ENCODE measurements at regions not wholly inside any gene's neighbourhood (a gene's known extent, or its start where the extent isn't known, plus 50 kb on each side); places are given as distances from the start of the nearest gene placed in this dataset.

DNA sequence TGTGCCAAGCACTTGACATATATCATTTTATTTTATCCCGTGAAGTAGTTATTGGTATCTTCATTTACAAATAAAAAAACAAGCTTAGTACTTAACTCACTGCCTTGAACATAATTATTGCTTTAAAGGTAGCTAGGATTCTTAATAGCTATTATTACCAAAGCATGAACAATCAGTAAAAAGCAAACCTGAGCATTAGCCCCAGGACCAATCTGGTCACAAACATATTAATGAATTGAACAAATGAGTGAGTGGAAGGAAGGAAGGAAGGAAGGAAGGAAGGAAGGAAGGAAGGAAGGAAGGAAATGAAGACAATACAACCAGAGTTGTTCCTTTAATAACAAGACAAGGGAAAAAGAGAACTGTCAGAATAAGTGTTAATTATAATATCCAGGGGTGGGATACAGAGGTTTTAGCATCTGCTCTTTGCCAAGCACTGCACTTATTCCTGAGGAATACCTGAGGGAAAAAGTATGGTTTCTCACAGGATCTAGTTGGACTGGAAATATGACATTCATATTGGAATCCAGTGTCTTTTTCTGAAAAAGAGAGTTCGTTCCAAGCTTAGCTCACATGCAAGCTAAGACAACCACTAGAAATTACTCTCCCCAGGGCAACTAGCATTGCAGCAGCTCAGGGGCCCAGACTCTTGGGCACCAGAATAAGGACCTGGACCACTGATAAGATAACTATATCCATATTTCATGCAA is 172.9 kb upstream of the MGMT start (continued):
- TF ChIP-seq ZNF430 (CRISPR knock-in tag; IDR thresholded peaks at IDR 0.05): no peak
- TF ChIP-seq, protein P1, sequence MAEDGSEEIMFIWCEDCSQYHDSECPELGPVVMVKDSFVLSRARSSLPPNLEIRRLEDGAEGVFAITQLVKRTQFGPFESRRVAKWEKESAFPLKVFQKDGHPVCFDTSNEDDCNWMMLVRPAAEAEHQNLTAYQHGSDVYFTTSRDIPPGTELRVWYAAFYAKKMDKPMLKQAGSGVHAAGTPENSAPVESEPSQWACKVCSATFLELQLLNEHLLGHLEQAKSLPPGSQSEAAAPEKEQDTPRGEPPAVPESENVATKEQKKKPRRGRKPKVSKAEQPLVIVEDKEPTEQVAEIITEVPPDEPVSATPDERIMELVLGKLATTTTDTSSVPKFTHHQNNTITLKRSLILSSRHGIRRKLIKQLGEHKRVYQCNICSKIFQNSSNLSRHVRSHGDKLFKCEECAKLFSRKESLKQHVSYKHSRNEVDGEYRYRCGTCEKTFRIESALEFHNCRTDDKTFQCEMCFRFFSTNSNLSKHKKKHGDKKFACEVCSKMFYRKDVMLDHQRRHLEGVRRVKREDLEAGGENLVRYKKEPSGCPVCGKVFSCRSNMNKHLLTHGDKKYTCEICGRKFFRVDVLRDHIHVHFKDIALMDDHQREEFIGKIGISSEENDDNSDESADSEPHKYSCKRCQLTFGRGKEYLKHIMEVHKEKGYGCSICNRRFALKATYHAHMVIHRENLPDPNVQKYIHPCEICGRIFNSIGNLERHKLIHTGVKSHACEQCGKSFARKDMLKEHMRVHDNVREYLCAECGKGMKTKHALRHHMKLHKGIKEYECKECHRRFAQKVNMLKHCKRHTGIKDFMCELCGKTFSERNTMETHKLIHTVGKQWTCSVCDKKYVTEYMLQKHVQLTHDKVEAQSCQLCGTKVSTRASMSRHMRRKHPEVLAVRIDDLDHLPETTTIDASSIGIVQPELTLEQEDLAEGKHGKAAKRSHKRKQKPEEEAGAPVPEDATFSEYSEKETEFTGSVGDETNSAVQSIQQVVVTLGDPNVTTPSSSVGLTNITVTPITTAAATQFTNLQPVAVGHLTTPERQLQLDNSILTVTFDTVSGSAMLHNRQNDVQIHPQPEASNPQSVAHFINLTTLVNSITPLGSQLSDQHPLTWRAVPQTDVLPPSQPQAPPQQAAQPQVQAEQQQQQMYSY (CRISPR knock-in tag; IDR thresholded peaks at IDR 0.05): no peak

DNA sequence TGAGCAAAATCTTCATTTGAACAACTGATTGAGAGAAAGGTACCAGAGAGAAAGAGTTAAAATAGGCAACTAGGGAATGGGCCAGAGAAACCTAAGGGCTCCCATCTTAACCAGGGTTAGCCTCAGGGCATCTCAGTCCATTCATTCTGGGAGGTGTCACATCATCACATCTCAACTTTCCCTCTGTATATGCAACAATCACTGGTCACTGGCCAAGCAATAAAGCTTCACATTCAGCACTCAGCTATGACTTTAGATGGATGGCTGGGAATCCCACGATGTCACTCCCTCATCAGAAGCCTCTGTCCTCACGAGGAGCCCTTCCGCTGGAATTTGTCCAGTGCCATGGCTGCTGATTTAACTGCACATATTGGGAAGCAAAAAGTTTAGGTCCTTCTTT is 172.1 kb upstream of the MGMT start:
- ATAC-seq (no peak), FAIRE-seq (no peak)
- CTCF ChIA-PET (ENCODE audit: low intra/inter-chr PET ratio, low total read pairs): no interaction called here
- no peak for TF ChIP-seq RXRA (CRISPR knock-in tag; IDR thresholded peaks at IDR 0.05)
- TF ChIP-seq ZNF766 (CRISPR knock-in tag; IDR thresholded peaks at IDR 0.05; ENCODE audit: borderline replicate concordance): no peak
- no peak for TF ChIP-seq SUZ12 (IDR thresholded peaks at IDR 0.05; ENCODE audit: low read depth, low read length)
- no peak for TF ChIP-seq SKI (IDR thresholded peaks at IDR 0.05; ENCODE audit: partially characterized antibody)
- no peak for TF ChIP-seq GATAD1 (CRISPR knock-in tag; IDR thresholded peaks at IDR 0.05)
- TF ChIP-seq FOSL2 (CRISPR knock-in tag; IDR thresholded peaks at IDR 0.05): no peak
- TF ChIP-seq BHLHE40 (IDR thresholded peaks at IDR 0.05; ENCODE audit: low read length): no peak
- TF ChIP-seq, protein P2, sequence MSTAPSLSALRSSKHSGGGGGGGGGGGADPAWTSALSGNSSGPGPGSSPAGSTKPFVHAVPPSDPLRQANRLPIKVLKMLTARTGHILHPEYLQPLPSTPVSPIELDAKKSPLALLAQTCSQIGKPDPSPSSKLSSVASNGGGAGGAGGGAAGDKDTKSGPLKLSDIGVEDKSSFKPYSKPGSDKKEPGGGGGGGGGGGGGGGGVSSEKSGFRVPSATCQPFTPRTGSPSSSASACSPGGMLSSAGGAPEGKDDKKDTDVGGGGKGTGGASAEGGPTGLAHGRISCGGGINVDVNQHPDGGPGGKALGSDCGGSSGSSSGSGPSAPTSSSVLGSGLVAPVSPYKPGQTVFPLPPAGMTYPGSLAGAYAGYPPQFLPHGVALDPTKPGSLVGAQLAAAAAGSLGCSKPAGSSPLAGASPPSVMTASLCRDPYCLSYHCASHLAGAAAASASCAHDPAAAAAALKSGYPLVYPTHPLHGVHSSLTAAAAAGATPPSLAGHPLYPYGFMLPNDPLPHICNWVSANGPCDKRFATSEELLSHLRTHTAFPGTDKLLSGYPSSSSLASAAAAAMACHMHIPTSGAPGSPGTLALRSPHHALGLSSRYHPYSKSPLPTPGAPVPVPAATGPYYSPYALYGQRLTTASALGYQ (CRISPR knock-in tag; IDR thresholded peaks at IDR 0.05): no peak
- no peak for TF ChIP-seq REXO4 (CRISPR knock-in tag; IDR thresholded peaks at IDR 0.05; ENCODE audit: borderline replicate concordance)
- TF ChIP-seq, protein P3, sequence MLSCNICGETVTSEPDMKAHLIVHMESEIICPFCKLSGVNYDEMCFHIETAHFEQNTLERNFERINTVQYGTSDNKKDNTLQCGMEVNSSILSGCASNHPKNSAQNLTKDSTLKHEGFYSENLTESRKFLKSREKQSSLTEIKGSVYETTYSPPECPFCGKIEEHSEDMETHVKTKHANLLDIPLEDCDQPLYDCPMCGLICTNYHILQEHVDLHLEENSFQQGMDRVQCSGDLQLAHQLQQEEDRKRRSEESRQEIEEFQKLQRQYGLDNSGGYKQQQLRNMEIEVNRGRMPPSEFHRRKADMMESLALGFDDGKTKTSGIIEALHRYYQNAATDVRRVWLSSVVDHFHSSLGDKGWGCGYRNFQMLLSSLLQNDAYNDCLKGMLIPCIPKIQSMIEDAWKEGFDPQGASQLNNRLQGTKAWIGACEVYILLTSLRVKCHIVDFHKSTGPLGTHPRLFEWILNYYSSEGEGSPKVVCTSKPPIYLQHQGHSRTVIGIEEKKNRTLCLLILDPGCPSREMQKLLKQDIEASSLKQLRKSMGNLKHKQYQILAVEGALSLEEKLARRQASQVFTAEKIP (CRISPR knock-in tag; IDR thresholded peaks at IDR 0.05; ENCODE audit: borderline replicate concordance): no peak
- TF ChIP-seq, protein P4, sequence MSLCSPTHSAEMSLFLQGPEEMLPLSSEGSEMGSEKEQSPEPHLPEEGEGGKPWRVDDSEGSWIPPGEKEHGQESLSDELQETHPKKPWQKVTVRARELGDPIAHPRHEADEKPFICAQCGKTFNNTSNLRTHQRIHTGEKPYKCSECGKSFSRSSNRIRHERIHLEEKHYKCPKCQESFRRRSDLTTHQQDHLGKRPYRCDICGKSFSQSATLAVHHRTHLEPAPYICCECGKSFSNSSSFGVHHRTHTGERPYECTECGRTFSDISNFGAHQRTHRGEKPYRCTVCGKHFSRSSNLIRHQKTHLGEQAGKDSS (CRISPR knock-in tag; IDR thresholded peaks at IDR 0.05; ENCODE audit: borderline replicate concordance, low read depth): no peak
- TF ChIP-seq ZNF678 (CRISPR knock-in tag; IDR thresholded peaks at IDR 0.05): no peak
- no peak for TF ChIP-seq ZNF354B (CRISPR knock-in tag; IDR thresholded peaks at IDR 0.05)
- TF ChIP-seq EED (CRISPR knock-in tag; IDR thresholded peaks at IDR 0.05): no peak
- TF ChIP-seq ZNF557 (CRISPR knock-in tag; IDR thresholded peaks at IDR 0.05): no peak

More for the DNA sequence above, 172.1 kb upstream of the MGMT start:
- POLR2A ChIA-PET: no interaction called here
- H3K27me3 ChIP-seq (ENCODE audit: control insufficient read depth in 1 of 2, insufficient read depth in 2 of 2, low read length in 2 of 2): no peaks in the 10 kb centered on the region
- H3K4me3 ChIP-seq (replicated peaks in 1 of 3; ENCODE audit: insufficient read depth in 1 of 3, low read depth in 2 of 3, low read length in 3 of 3): no peak overlapping the region
- no peak overlapping the region for H3K9ac ChIP-seq (ENCODE audit: insufficient read depth, low read depth, low read length)
- no peak overlapping the region for H2AFZ ChIP-seq (ENCODE audit: low read length)
- no peak overlapping the region for H3K27ac ChIP-seq (ENCODE audit: extremely low read length, insufficient read depth, low read length)
- H3K4me1 ChIP-seq (ENCODE audit: insufficient read depth, low read length): no peaks in the 10 kb centered on the region
- no peaks in the 10 kb centered on the region for H3K79me2 ChIP-seq (ENCODE audit: insufficient read depth, low read length)
- intact Hi-C loops (cut with micrococcal nuclease; ENCODE audit: unreplicated experiment) (no loop called here), in situ Hi-C loops (cut with HindIII; ENCODE audit: extremely low pct_ligation_motif_present, low pct_unique_long_range_greater_than_20kb) (no loop called here)
- WGBS (ENCODE audit: low lambda C conversion rate): 65% methylated on average over 3 of the region's 3 CpGs
- no peaks in the 10 kb centered on the region for H3K9me3 ChIP-seq (ENCODE audit: low read length)
- H3K36me3 ChIP-seq (replicated peaks in 1 of 2; ENCODE audit: control insufficient read depth in 1 of 2, insufficient read depth in 2 of 2, low read length in 2 of 2): no peaks in the 10 kb centered on the region
- H4K20me1 ChIP-seq (ENCODE audit: insufficient read depth, low read length): no peaks in the 10 kb centered on the region
- DNase-seq (ENCODE audit: low spot score): no peak
- H3K4me2 ChIP-seq (ENCODE audit: low read depth, low read length): no peak overlapping the region
- no TSS peak for BruUV-seq (replicated peaks)

Measured in HepG2 (cell line).